HG02610 (cell line): ENCODE measurements at regions not wholly inside any gene's neighbourhood (a gene's known extent, or its start where the extent isn't known, plus 50 kb on each side); places are given as distances from the start of the nearest gene placed in this dataset.
"Not testable (repeated sequence)": the region's sequence is repeated elsewhere in the genome, so short reads cannot be mapped to it uniquely, and the experiment has no call there.

Experiments used
- ATAC-seq: cut with Tn5 transposase; IDR thresholded peaks from one replicate; pipeline ENCODE4 v1.9.1; 2021; ENCODE audit warnings: mild to moderate bottlenecking, moderate library complexity; ENCODE audit not compliant: unreplicated experiment

- no peak for ATAC-seq
Measured at GRCh38 chr6:170067923-170068360, 222.9 kb downstream of the DLL1 start.

GRCh38 chr6:170067181-170067641 is 223.7 kb downstream of the DLL1 start:
- no peak for ATAC-seq

- no peak for ATAC-seq
Measured at GRCh38 chr6:170066679-170067078, 224.2 kb downstream of the DLL1 start.

GRCh38 chr6:170063851-170064602 is 226.9 kb downstream of the DLL1 start:
- no peak for ATAC-seq

- no peak for ATAC-seq
Measured at GRCh38 chr6:170063431-170063830, 227.4 kb downstream of the DLL1 start.

- ATAC-seq = no peak
Measured at GRCh38 chr6:170062915-170063241, 228.0 kb downstream of the DLL1 start.

GRCh38 chr6:170062209-170062914 is 228.5 kb downstream of the DLL1 start:
- no peak for ATAC-seq

- ATAC-seq = no peak
Measured at GRCh38 chr6:170058878-170059485, 231.9 kb downstream of the DLL1 start.

GRCh38 chr6:170057961-170058877 is 232.7 kb downstream of the DLL1 start:
- ATAC-seq = no peak

GRCh38 chr6:170057034-170057734 is 233.7 kb downstream of the DLL1 start:
- ATAC-seq = no peak

- ATAC-seq = no peak
Measured at GRCh38 chr6:170056278-170056711, 234.6 kb downstream of the DLL1 start.

- not testable (repeated sequence) for ATAC-seq
Measured at GRCh38 chr6:170055797-170056196, 235.1 kb downstream of the DLL1 start.

- no peak for ATAC-seq
Measured at GRCh38 chr6:170053966-170054661, 236.8 kb downstream of the DLL1 start.

GRCh38 chr6:170052991-170053821 is 237.7 kb downstream of the DLL1 start:
- no peak for ATAC-seq

GRCh38 chr6:170051229-170052172 is 239.4 kb downstream of the DLL1 start:
- no peak for ATAC-seq

- no peak for ATAC-seq
Measured at GRCh38 chr6:170050591-170051041, 240.3 kb downstream of the DLL1 start.
